Fibroblast of peridontal ligament (primary cell): ENCODE measurements at regions not wholly inside any gene's neighbourhood (a gene's known extent, or its start where the extent isn't known, plus 50 kb on each side); places are given as distances from the start of the nearest gene placed in this dataset.
"Not testable (repeated sequence)": the region's sequence is repeated elsewhere in the genome, so short reads cannot be mapped to it uniquely, and the experiment has no call there.

ENCODE experiments used
- DNase-seq: peaks from one replicate; pipeline ENCODE4 v3.0.0-alpha.2; 2010; ENCODE audit errors: extremely low read depth

GRCh38 chr5:82956600-82956999, 120.6 kb downstream of the TMEM167A start:
- DNase-seq: no peak

- DNase-seq: peak; percentile 18
Measured at GRCh38 chr5:82952326-82952725, 124.9 kb downstream of the TMEM167A start.

GRCh38 chr5:82944267-82944666, 132.9 kb downstream of the TMEM167A start:
- DNase-seq: not testable (repeated sequence)

GRCh38 chr5:82942083-82942881, 134.9 kb downstream of the TMEM167A start:
- no peak for DNase-seq

- DNase-seq: no peak
Measured at GRCh38 chr5:82938901-82939725, 138.1 kb downstream of the TMEM167A start.

GRCh38 chr5:82932473-82933220, 144.5 kb downstream of the TMEM167A start:
- DNase-seq: not testable (repeated sequence)

- peak; percentile 42 for DNase-seq
Measured at GRCh38 chr5:82931110-82931509, 146.1 kb downstream of the TMEM167A start.

GRCh38 chr5:82925061-82925411, 152.2 kb downstream of the TMEM167A start:
- peak; percentile 70 for DNase-seq

GRCh38 chr5:82924226-82925060, 152.8 kb downstream of the TMEM167A start:
- peak; percentile 44 for DNase-seq

GRCh38 chr5:82922086-82922734, 155.0 kb downstream of the TMEM167A start:
- DNase-seq: no peak

GRCh38 chr5:82918311-82919031, 158.7 kb downstream of the TMEM167A start:
- no peak for DNase-seq

- DNase-seq: no peak
Measured at GRCh38 chr5:82917584-82917983, 159.6 kb downstream of the TMEM167A start.

GRCh38 chr5:82913971-82914370, 163.2 kb downstream of the TMEM167A start:
- DNase-seq: no peak

- DNase-seq: no peak
Measured at GRCh38 chr5:82912462-82912861, 164.7 kb downstream of the TMEM167A start.

- DNase-seq: peak; percentile 36
Measured at GRCh38 chr5:82911910-82912309, 165.3 kb downstream of the TMEM167A start.

GRCh38 chr5:82910905-82911304, 166.3 kb downstream of the TMEM167A start:
- DNase-seq: no peak

- no peak for DNase-seq
Measured at GRCh38 chr5:82910491-82910890, 166.7 kb downstream of the TMEM167A start.

- DNase-seq: no peak
Measured at GRCh38 chr5:82909771-82910170, 167.4 kb downstream of the TMEM167A start.

- DNase-seq: no peak
Measured at GRCh38 chr5:82905986-82906385, 171.2 kb downstream of the TMEM167A start.

- DNase-seq: no peak
Measured at GRCh38 chr5:82901281-82901888, 175.8 kb downstream of the TMEM167A start.
